H1 (cell line): ENCODE measurements at regions not wholly inside any gene's neighbourhood (a gene's known extent, or its start where the extent isn't known, plus 50 kb on each side); places are given as distances from the start of the nearest gene placed in this dataset.

Experiments used
- CTCF ChIA-PET: fragments of 300-600 bp; sonication (Branson Sonifier 250); formaldehyde crosslinking; loops from one replicate; lab custom pipeline; 2021; ENCODE audit not compliant: partially characterized antibody; lab: Charles Lee
- POLR2A ChIA-PET: fragments of 300-600 bp; sonication (Branson Sonifier 250); formaldehyde crosslinking; loops from one replicate; lab custom pipeline; 2021; ENCODE audit warnings: inconsistent platforms; ENCODE audit not compliant: partially characterized antibody; lab: Charles Lee
- DNase-seq, 2 experiments: peaks; one replicate each; pipeline versions ENCODE4 v3.0.0 to v3.0.0-alpha.2; 2010 to 2022; ENCODE audit warnings: low spot score in 2 of 2, low read depth in 1 of 2, mixed read lengths in 1 of 2
- FAIRE-seq: peaks from 2 replicates; lab custom pipeline; 2011; peaks lifted over from hg19 to GRCh38; lab: Jason Lieb, UNC
- H2AFZ ChIP-seq: 2 replicates; pipeline ENCODE4 v1.8.1; 2012; ENCODE audit warnings: low read length, inconsistent platforms
- H2AK5ac ChIP-seq: 2 replicates; pipeline ENCODE4 v1.6.1; 2013; ENCODE audit warnings: low read depth, low read length
- H2BK120ac ChIP-seq: replicated peaks from 2 replicates; pipeline ENCODE3; 2013; ENCODE audit warnings: low read depth, low read length, inconsistent platforms
- H2BK12ac ChIP-seq: 2 replicates; pipeline ENCODE4 v1.6.1; 2013; ENCODE audit warnings: low read depth, low read length
- H2BK15ac ChIP-seq: 2 replicates; pipeline ENCODE4 v1.6.1; 2013; ENCODE audit warnings: low read length
- H2BK20ac ChIP-seq: 2 replicates; pipeline ENCODE4 v1.6.1; 2013; ENCODE audit warnings: low read length
- H2BK5ac ChIP-seq: 2 replicates; pipeline ENCODE4 v1.6.1; 2013; ENCODE audit warnings: low read depth, low read length
- H3K14ac ChIP-seq: 2 replicates; pipeline ENCODE4 v1.6.1; 2013; ENCODE audit warnings: inconsistent platforms; ENCODE audit not compliant: insufficient read length
- H3K18ac ChIP-seq: 2 replicates; pipeline ENCODE4 v1.6.1; 2013; ENCODE audit warnings: low read length; ENCODE audit errors: extremely low read depth
- H3K23ac ChIP-seq: 2 replicates; pipeline ENCODE4 v1.6.1; 2013; ENCODE audit warnings: inconsistent platforms; ENCODE audit not compliant: insufficient read length
- H3K23me2 ChIP-seq: 2 replicates; pipeline ENCODE4 v1.6.1; 2013; ENCODE audit warnings: low read depth, low read length
- H3K27ac ChIP-seq: 2 replicates; pipeline ENCODE4 v1.6.1; 2011; ENCODE audit warnings: low read depth, low read length, inconsistent platforms
- H3K27me3 ChIP-seq, 4 experiments: replicated peaks in 1 of 4; 1 replicate in 1 of 4; 2 replicates in 3 of 4; pipeline versions ENCODE4 v1.6.1 to v1.8.1; 2011 to 2013; ENCODE audit warnings: low read length in 3 of 4, mild to moderate bottlenecking in 3 of 4, inconsistent platforms in 2 of 4, mixed read lengths in 2 of 4, moderate library complexity in 1 of 4; ENCODE audit not compliant: control insufficient read depth in 3 of 4, insufficient read depth in 3 of 4; ENCODE audit errors: extremely low read depth in 1 of 4
- H3K36me3 ChIP-seq, 4 experiments: 2 replicates each; pipeline versions ENCODE4 v1.6.1 to v1.8.1; 2011 to 2013; ENCODE audit warnings: mild to moderate bottlenecking in 4 of 4, low read length in 3 of 4, moderate library complexity in 2 of 4, control low read depth in 1 of 4, inconsistent platforms in 1 of 4; ENCODE audit not compliant: insufficient read depth in 4 of 4, control insufficient read depth in 2 of 4
- H3K4ac ChIP-seq: replicated peaks from 2 replicates; pipeline ENCODE3; 2013; ENCODE audit warnings: low read length, low read depth, mixed read lengths, inconsistent platforms; ENCODE audit not compliant: insufficient read length
- H3K4me1 ChIP-seq, 4 experiments: replicated peaks in 1 of 4; 1 replicate in 1 of 4; 2 replicates in 3 of 4; pipeline versions ENCODE4 v1.6.1 to v1.8.1; 2011 to 2013; ENCODE audit warnings: low read length in 3 of 4, inconsistent platforms in 2 of 4, mixed read lengths in 1 of 4; ENCODE audit not compliant: insufficient read depth in 4 of 4, control insufficient read depth in 3 of 4
- H3K4me2 ChIP-seq, 2 experiments: 2 replicates each; pipeline versions ENCODE4 v1.6.1 to v1.8.1; 2011 to 2013; ENCODE audit warnings: low read depth in 2 of 2, low read length in 2 of 2, control low read depth in 1 of 2, inconsistent platforms in 1 of 2, mild to moderate bottlenecking in 1 of 2; ENCODE audit not compliant: insufficient read depth in 1 of 2
- H3K4me3 ChIP-seq, 4 experiments: fragments of 200-600, 300-600 bp in 1 of 4; sonication (generic), shearing (Covaris generic), sonication (Bioruptor Twin) in 1 of 4; 2 replicates each; pipeline versions ENCODE4 v1.5.1 to v1.8.1; 2011 to 2016; ENCODE audit warnings: low read length in 4 of 4, low read depth in 3 of 4, control low read depth in 2 of 4, inconsistent platforms in 2 of 4, mild to moderate bottlenecking in 2 of 4, mixed read lengths in 1 of 4, moderate library complexity in 1 of 4; ENCODE audit not compliant: insufficient read depth in 2 of 4; ENCODE audit errors: extremely low read depth in 1 of 4
- H3K56ac ChIP-seq: replicated peaks from 2 replicates; pipeline ENCODE3; 2013; ENCODE audit warnings: low read depth, mild to moderate bottlenecking, mixed read lengths, low read length, inconsistent platforms; ENCODE audit not compliant: insufficient read length
- H3K79me1 ChIP-seq: 2 replicates; pipeline ENCODE4 v1.6.1; 2013; ENCODE audit warnings: low read depth, low read length, control low read depth
- H3K79me2 ChIP-seq, 2 experiments: 2 replicates each; pipeline versions ENCODE4 v1.6.1 to v1.8.1; 2012 to 2013; ENCODE audit warnings: low read length in 2 of 2, mild to moderate bottlenecking in 2 of 2, inconsistent platforms in 1 of 2; ENCODE audit not compliant: insufficient read depth in 2 of 2, control insufficient read depth in 1 of 2
- H3K9ac ChIP-seq, 4 experiments: replicated peaks in 1 of 4; 1 replicate in 1 of 4; 2 replicates in 3 of 4; pipeline versions ENCODE4 v1.6.1 to v1.8.1; 2011 to 2013; ENCODE audit warnings: low read depth in 3 of 4, low read length in 3 of 4, control low read depth in 2 of 4, mild to moderate bottlenecking in 2 of 4, moderate library complexity in 2 of 4, inconsistent platforms in 1 of 4; ENCODE audit errors: extremely low read depth in 1 of 4
- H3K9me3 ChIP-seq, 2 experiments: 2 replicates each; pipeline versions ENCODE4 v1.6.1 to v1.8.1; 2012 to 2013; ENCODE audit warnings: mild to moderate bottlenecking in 2 of 2, moderate library complexity in 2 of 2, control low read depth in 1 of 2, inconsistent platforms in 1 of 2, low read depth in 1 of 2, low read length in 1 of 2, mixed read lengths in 1 of 2; ENCODE audit not compliant: insufficient read depth in 2 of 2
- H4K20me1 ChIP-seq, 2 experiments: replicated peaks in 1 of 2; 2 replicates each; pipeline versions ENCODE3 to v1.8.1; 2011 to 2013; ENCODE audit warnings: inconsistent platforms in 2 of 2, low read length in 2 of 2, mild to moderate bottlenecking in 1 of 2; ENCODE audit not compliant: insufficient read depth in 2 of 2, control insufficient read depth in 1 of 2
- H4K5ac ChIP-seq: 2 replicates; pipeline ENCODE4 v1.6.1; 2013; ENCODE audit warnings: low read length, low read depth, mixed read lengths, inconsistent platforms; ENCODE audit not compliant: insufficient read length
- H4K8ac ChIP-seq: 2 replicates; pipeline ENCODE4 v1.8.0; 2013; ENCODE audit warnings: mild to moderate bottlenecking, moderate library complexity, low read length, inconsistent platforms; ENCODE audit not compliant: insufficient read depth; ENCODE audit errors: extremely low read depth
- H4K91ac ChIP-seq: replicated peaks from 2 replicates; pipeline ENCODE3; 2013; ENCODE audit warnings: low read length, mixed read lengths, inconsistent platforms; ENCODE audit not compliant: insufficient read length
- EP300 ChIP-seq, 2 experiments: IDR thresholded peaks; 1 replicate in 1 of 2; 2 replicates in 1 of 2; pipeline ENCODE4 v1.6.1; 2011 to 2012; ENCODE audit warnings: low read depth in 2 of 2, low read length in 2 of 2, mild to moderate bottlenecking in 2 of 2, borderline replicate concordance in 1 of 2, inconsistent platforms in 1 of 2, moderate library complexity in 1 of 2
- SP4 ChIP-seq: IDR thresholded peaks from 2 replicates; pipeline ENCODE4 v1.6.1; 2012; ENCODE audit warnings: low read length, inconsistent platforms
- WGBS, 2 experiments: shearing (Covaris generic) in 1 of 2; methylation state at CpG; one replicate each; pipeline versions ENCODE4 v1.1.6 to v1.1.7; 2013 to 2015; ENCODE audit warnings: low lambda C conversion rate in 2 of 2, mixed read lengths in 2 of 2, inconsistent platforms in 1 of 2, low coverage in 1 of 2, missing lambda C conversion rate in 1 of 2; ENCODE audit not compliant: insufficient replicate concordance in 2 of 2, insufficient coverage in 1 of 2, insufficient read length in 1 of 2; ENCODE audit errors: extremely low coverage in 1 of 2, missing lambda C conversion rate in 1 of 2; 5-methylcytosine and 5-hydroxymethylcytosine counted together

DNA sequence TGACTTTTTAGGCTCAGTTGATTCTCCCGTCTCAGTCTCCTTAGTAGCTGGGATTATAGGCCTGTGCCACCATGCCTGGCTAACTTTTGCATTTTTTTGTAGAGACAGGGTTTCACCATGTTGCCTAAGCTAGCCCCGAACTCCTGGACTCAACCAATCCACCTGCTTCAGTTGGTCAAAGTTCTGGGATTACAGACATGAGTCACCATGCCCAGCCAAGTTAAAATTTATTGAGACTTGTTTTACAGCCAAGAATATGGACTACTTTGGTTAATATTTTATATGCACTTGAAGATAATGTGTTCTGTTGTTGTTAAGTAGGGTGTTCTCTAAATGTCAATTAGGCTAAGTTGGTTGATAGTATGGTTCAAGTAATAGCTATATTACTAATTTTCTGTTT is 58.7 kb downstream of the CYTL1 start:
- no peak for TF ChIP-seq EP300 (IDR thresholded peaks at IDR 0.05; ENCODE audit: borderline replicate concordance in 1 of 2, low read depth in 2 of 2, low read length in 2 of 2)
- no peak for TF ChIP-seq SP4
- TF ChIP-seq, all 59 proteins: peak for 0
- H3K4ac ChIP-seq = no peak overlapping the region
- H3K4me2 ChIP-seq = no peak overlapping the region
- POLR2A ChIA-PET = interaction anchor here (2.3 kb wide), 1 partner anchor 8 kb away, joined by 7 read pairs; no protein-coding TSS in a partner anchor
- H3K9ac ChIP-seq = no peak overlapping the region
- H3K36me3 ChIP-seq = no peaks in the 10 kb centered on the region
- H2BK15ac ChIP-seq = no peak overlapping the region
- no peak overlapping the region for H2BK5ac ChIP-seq
- no peak overlapping the region for H2AFZ ChIP-seq
- no peak overlapping the region for H4K91ac ChIP-seq
- no peak overlapping the region for H3K27ac ChIP-seq
- H3K18ac ChIP-seq = no peak overlapping the region
- H4K5ac ChIP-seq = no peak overlapping the region
- H4K20me1 ChIP-seq = no peaks in the 10 kb centered on the region
- 83% methylated on average over 2 of the region's 2 CpGs; no CpG with 5 or more reads in 1 of the 2 experiments for WGBS, 2 experiments
- no peaks in the 10 kb centered on the region for H3K23me2 ChIP-seq
- no peaks in the 10 kb centered on the region for H3K79me1 ChIP-seq
- H3K4me1 ChIP-seq = no peaks in the 10 kb centered on the region
- H3K14ac ChIP-seq = no peak overlapping the region
- CTCF ChIA-PET = no interaction called here
- no peak overlapping the region for H4K8ac ChIP-seq
- H2AK5ac ChIP-seq = no peak overlapping the region
- H3K79me2 ChIP-seq = no peaks in the 10 kb centered on the region
- H2BK120ac ChIP-seq = no peak overlapping the region
- H3K56ac ChIP-seq = no peak overlapping the region
- H3K23ac ChIP-seq = no peak overlapping the region
- no peak overlapping the region for H3K4me3 ChIP-seq
- no peak overlapping the region for H2BK20ac ChIP-seq
- H3K9me3 ChIP-seq = peaks cover 16 to 34% of the 10 kb centered on the region in 2 experiments
- FAIRE-seq (no peak), DNase-seq (no peak)
- H2BK12ac ChIP-seq = no peak overlapping the region
- H3K27me3 ChIP-seq = no peaks in the 10 kb centered on the region
